Psoas muscle (tissue), 7 donors: ENCODE measurements at regions not wholly inside any gene's neighbourhood (a gene's known extent, or its start where the extent isn't known, plus 50 kb on each side); places are given as distances from the start of the nearest gene placed in this dataset.

Experiments
- ATAC-seq, 4 donors: fragments of 200-7000 bp; cut with Tn5 transposase; one replicate each; pipeline ENCODE4 v1.9.1; 2020; ENCODE audit warnings: moderate library complexity in 3 of 4, mild to moderate bottlenecking in 2 of 4
- DNase-seq, 2 donors: peaks; one replicate each; pipeline ENCODE4 v3.0.0-alpha.2; 2020
- H3K27ac ChIP-seq: fragments of 200-600 bp; one replicate; pipeline ENCODE4 v1.8.0; 2022
- H3K27me3 ChIP-seq, 3 donors: fragments of 200-600 bp in 1 of 3; one replicate each; pipeline versions ENCODE4 v1.6.1 to v1.8.0; 2013 to 2022; ENCODE audit warnings: low read length in 2 of 3, mild to moderate bottlenecking in 2 of 3, moderate library complexity in 1 of 3; ENCODE audit not compliant: insufficient read depth in 3 of 3
- H3K36me3 ChIP-seq, 2 donors: fragments of 200-600 bp in 1 of 2; one replicate each; pipeline versions ENCODE4 v1.6.1 to v1.8.0; 2013 to 2022; ENCODE audit warnings: low read depth in 1 of 2, mild to moderate bottlenecking in 1 of 2, moderate library complexity in 1 of 2; ENCODE audit not compliant: insufficient read depth in 1 of 2
- H3K4me1 ChIP-seq: fragments of 200-600 bp; one replicate; pipeline ENCODE4 v1.8.0; 2022
- H3K4me3 ChIP-seq: fragments of 200-600 bp; one replicate; pipeline ENCODE4 v1.8.0; 2022; ENCODE audit warnings: mild to moderate bottlenecking
- H3K9me3 ChIP-seq: fragments of 200-600 bp; one replicate; pipeline ENCODE4 v1.8.0; 2022
- CTCF ChIP-seq: fragments of 200-600 bp; IDR thresholded peaks from one replicate; pipeline ENCODE4 v1.8.0; 2022; ENCODE audit warnings: antibody characterized with exemption
- WGBS, 3 donors: extraction: QIAGEN DNeasy Blood & Tissue Kit; methylation state at CpG; one replicate each; pipeline versions ENCODE4 v1.1.6 to v1.1.7; 2013; 5-methylcytosine and 5-hydroxymethylcytosine counted together
- intact Hi-C, 2 donors: fragments of 100-400 bp; cut with DNase I; formaldehyde crosslinking; loops; one replicate each; pipeline versions ENCODE4 v1.11.0 to v1.14.2; 2022
- donor health status: healthy with polysubstance abuse.
- donor health status: DM: no; HTN: no; CAD: no; lungs with moderate emphysema.
- donor health status: Bipolar disorder and iron deficiency.
- donor health status: healthy.
- donor health status: DM: yes; HTN: yes; CAD: no.
- donor health status: DM: no; HTN: no; CAD: no.
- donor health status: DM: yes; HTN: yes; CAD: no.

- 31 to 41% (median 34%) methylated on average over 6 of the region's 6 CpGs for WGBS, 3 donors
- Histone ChIP-seq H3K36me3 (no peaks in the 10 kb centered on the region), H3K27me3 (no peaks in the 10 kb centered on the region), H3K27ac (no peak overlapping the region), H3K4me3 (no peak overlapping the region), H3K9me3 (no peaks in the 10 kb centered on the region), H3K4me1 (peaks cover 16% of the 10 kb centered on the region)
- peak; percentile 53 to 89 (median 73) for ATAC-seq
- intact Hi-C loops: no loop called here
- DNase-seq: no peak
- no peak for TF ChIP-seq CTCF
Observed at GRCh38 chr18:25005541-25006403, 346.2 kb downstream of the ZNF521 start.

DNA sequence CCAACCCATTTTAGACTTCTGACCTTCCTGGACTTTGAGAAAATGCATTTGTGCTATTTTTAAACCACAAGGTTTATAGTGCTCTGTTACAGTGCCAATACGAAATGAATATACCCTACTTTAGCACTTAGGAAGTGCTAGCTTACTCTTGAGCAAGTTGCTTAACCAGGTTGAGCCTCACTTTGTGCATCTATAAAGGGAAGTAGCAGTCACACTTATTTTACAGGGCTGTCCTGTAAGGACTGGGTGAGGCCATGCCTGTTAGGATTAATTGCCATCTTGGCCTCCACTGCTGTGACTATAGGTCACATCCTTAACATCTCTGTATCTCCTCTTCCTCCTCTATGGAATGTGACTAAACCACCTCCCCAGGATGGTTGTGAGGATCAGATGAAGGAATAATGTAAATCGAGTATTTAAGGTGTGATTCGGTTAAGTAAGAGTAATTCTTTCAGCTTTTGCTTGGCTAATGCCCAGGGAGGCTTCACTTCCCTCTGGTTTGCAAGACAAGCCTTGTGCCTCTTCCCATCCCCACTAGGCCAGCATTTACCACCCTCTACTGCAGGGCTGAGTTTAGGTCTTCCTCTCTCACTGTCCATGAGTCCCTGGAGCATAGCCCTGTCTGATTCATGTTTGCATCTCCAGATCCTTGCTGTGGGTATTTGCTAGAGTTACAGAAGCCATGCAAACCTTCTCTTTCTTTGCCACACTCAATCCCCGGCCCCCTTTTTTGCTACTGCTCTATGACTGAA lies 341.2 kb downstream of the ZNF521 start:
- Histone ChIP-seq H3K4me1 (peaks cover 15% of the 10 kb centered on the region), H3K27ac (peak overlapping the region; percentile 71), H3K27me3 (no peaks in the 10 kb centered on the region), H3K4me3 (no peak overlapping the region), H3K36me3 (no peaks in the 10 kb centered on the region), H3K9me3 (no peaks in the 10 kb centered on the region)
- DNase-seq (no peak), ATAC-seq (peak in 3 of 4 donors; percentile 94 to 96 (median 96))
- WGBS, 3 donors: 62 to 81% (median 70%) methylated on average over 4 of the region's 4 CpGs
- intact Hi-C loops: loop anchor here in 1 of 2 donors (10.0 kb wide), 2 partner anchors 94 to 344 kb away; partner anchors contain the start of gene ZNF521
- TF ChIP-seq CTCF: no peak
